Dermis blood vessel endothelial cell (primary cell): ENCODE measurements at regions not wholly inside any gene's neighbourhood (a gene's known extent, or its start where the extent isn't known, plus 50 kb on each side); places are given as distances from the start of the nearest gene placed in this dataset.
A peak's percentile ranks its signal among the peaks of the same experiment; 100 is the strongest.
"Not testable (repeated sequence)": the region's sequence is repeated elsewhere in the genome, so short reads cannot be mapped to it uniquely, and the experiment has no call there.

Experiments used
- DNase-seq: peaks from one replicate; pipeline ENCODE4 v3.0.0; 2010

- no peak for DNase-seq
Measured at GRCh38 chr17:79560527-79560926, 50.3 kb downstream of the RBFOX3 start.

- no peak for DNase-seq
Measured at GRCh38 chr17:79559111-79559887, 51.6 kb downstream of the RBFOX3 start.

- no peak for DNase-seq
Measured at GRCh38 chr17:79558091-79558900, 52.6 kb downstream of the RBFOX3 start.

- no peak for DNase-seq
Measured at GRCh38 chr17:79557276-79558090, 53.4 kb downstream of the RBFOX3 start.

GRCh38 chr17:79556271-79556670 lies 54.6 kb downstream of the RBFOX3 start:
- no peak for DNase-seq

- no peak for DNase-seq
Measured at GRCh38 chr17:79555543-79555942, 55.3 kb downstream of the RBFOX3 start.

GRCh38 chr17:79554346-79554745 lies 56.5 kb downstream of the RBFOX3 start:
- not testable (repeated sequence) for DNase-seq

GRCh38 chr17:79552824-79553223 lies 58.0 kb downstream of the RBFOX3 start:
- DNase-seq, result no peak

- DNase-seq, result no peak
Measured at GRCh38 chr17:79552405-79552804, 58.4 kb downstream of the RBFOX3 start.

GRCh38 chr17:79549141-79549915 lies 61.5 kb downstream of the RBFOX3 start:
- DNase-seq, result no peak

- DNase-seq, result no peak
Measured at GRCh38 chr17:79548116-79548515, 62.7 kb downstream of the RBFOX3 start.

GRCh38 chr17:79547586-79547985 lies 63.3 kb downstream of the RBFOX3 start:
- no peak for DNase-seq

GRCh38 chr17:79547171-79547570 lies 63.7 kb downstream of the RBFOX3 start:
- DNase-seq, result not testable (repeated sequence)

GRCh38 chr17:79546386-79546785 lies 64.5 kb downstream of the RBFOX3 start:
- no peak for DNase-seq

GRCh38 chr17:79545251-79546005 lies 65.4 kb downstream of the RBFOX3 start:
- no peak for DNase-seq

- DNase-seq, result no peak
Measured at GRCh38 chr17:79544142-79544914, 66.5 kb downstream of the RBFOX3 start.

GRCh38 chr17:79543531-79543930 lies 67.3 kb downstream of the RBFOX3 start:
- DNase-seq, result peak; percentile 14

GRCh38 chr17:79542718-79543117 lies 68.1 kb downstream of the RBFOX3 start:
- no peak for DNase-seq

- no peak for DNase-seq
Measured at GRCh38 chr17:79541056-79541850, 69.6 kb downstream of the RBFOX3 start.
